WTC11 (cell line): ENCODE measurements at regions not wholly inside any gene's neighbourhood (a gene's known extent, or its start where the extent isn't known, plus 50 kb on each side); places are given as distances from the start of the nearest gene placed in this dataset.

ENCODE experiments used
- AR ChIP-seq: fragments of 250-450 bp; sonication (Bioruptor Pico); IDR thresholded peaks from 2 replicates; pipeline ENCODE4 v1.9.0; 2021; ENCODE audit warnings: mild to moderate bottlenecking
- CTCF ChIP-seq: fragments of 200-600 bp; IDR thresholded peaks from 2 replicates; pipeline ENCODE4 v1.8.0; 2022; ENCODE audit warnings: antibody characterized with exemption
- E2F4 ChIP-seq: sonication (generic); formaldehyde crosslinking; IDR thresholded peaks from 2 replicates; pipeline ENCODE4 v1.8.1; 2022; ENCODE audit warnings: low read depth, mild to moderate bottlenecking, moderate library complexity, missing genetic modification reagents, borderline replicate concordance
- GABPB1 ChIP-seq: sonication (generic); formaldehyde crosslinking; IDR thresholded peaks from 2 replicates; pipeline ENCODE4 v1.8.1; 2023; ENCODE audit warnings: mild to moderate bottlenecking, missing genetic modification reagents
- JUN ChIP-seq: sonication (generic); formaldehyde crosslinking; IDR thresholded peaks from 2 replicates; pipeline ENCODE4 v1.8.0; 2023; ENCODE audit warnings: mild to moderate bottlenecking, missing genetic modification reagents
- MYBL2 ChIP-seq: sonication (generic); formaldehyde crosslinking; IDR thresholded peaks from 2 replicates; pipeline ENCODE4 v1.8.1; 2023; ENCODE audit warnings: mild to moderate bottlenecking, moderate library complexity, missing genetic modification reagents
- NR2C2 ChIP-seq: sonication (generic); formaldehyde crosslinking; IDR thresholded peaks from 2 replicates; pipeline ENCODE4 v1.8.0; 2022; ENCODE audit warnings: mild to moderate bottlenecking, missing genetic modification reagents
- TCF7 ChIP-seq: sonication (generic); formaldehyde crosslinking; IDR thresholded peaks from 2 replicates; pipeline ENCODE4 v1.8.0; 2022; ENCODE audit warnings: mild to moderate bottlenecking, low read depth, missing genetic modification reagents, moderate library complexity
- ZNF512 ChIP-seq: sonication (generic); formaldehyde crosslinking; IDR thresholded peaks from 2 replicates; pipeline ENCODE4 v1.8.1; 2022; ENCODE audit warnings: missing genetic modification reagents, borderline replicate concordance

GRCh38 chr3:72308641-72309040, 523.7 kb upstream of the PROK2 start:
- TF ChIP-seq ZNF512 (no peak), CTCF (no peak), TCF7 (CRISPR knock-in tag) (no peak), MYBL2 (CRISPR knock-in tag) (no peak), E2F4 (CRISPR knock-in tag) (no peak), AR (no peak), GABPB1 (CRISPR knock-in tag) (no peak), NR2C2 (CRISPR knock-in tag) (no peak), JUN (CRISPR knock-in tag) (no peak)
